GM12875 (cell line): ENCODE measurements at regions not wholly inside any gene's neighbourhood (a gene's known extent, or its start where the extent isn't known, plus 50 kb on each side); places are given as distances from the start of the nearest gene placed in this dataset.
"Not testable (repeated sequence)": the region's sequence is repeated elsewhere in the genome, so short reads cannot be mapped to it uniquely, and the experiment has no call there.

Experiments
- H3K4me3 ChIP-seq: one replicate; pipeline ENCODE4 v1.5.1; 2011; ENCODE audit warnings: low read depth, low read length, control low read depth
- TF ChIP-seq, protein P1 (sequence below): IDR thresholded peaks from 2 replicates; pipeline ENCODE4 v1.5.1; 2011; ENCODE audit warnings: low read depth, mild to moderate bottlenecking, control low read depth, inconsistent platforms, low read length, moderate library complexity, borderline replicate concordance; ENCODE audit not compliant: insufficient read depth

DNA sequence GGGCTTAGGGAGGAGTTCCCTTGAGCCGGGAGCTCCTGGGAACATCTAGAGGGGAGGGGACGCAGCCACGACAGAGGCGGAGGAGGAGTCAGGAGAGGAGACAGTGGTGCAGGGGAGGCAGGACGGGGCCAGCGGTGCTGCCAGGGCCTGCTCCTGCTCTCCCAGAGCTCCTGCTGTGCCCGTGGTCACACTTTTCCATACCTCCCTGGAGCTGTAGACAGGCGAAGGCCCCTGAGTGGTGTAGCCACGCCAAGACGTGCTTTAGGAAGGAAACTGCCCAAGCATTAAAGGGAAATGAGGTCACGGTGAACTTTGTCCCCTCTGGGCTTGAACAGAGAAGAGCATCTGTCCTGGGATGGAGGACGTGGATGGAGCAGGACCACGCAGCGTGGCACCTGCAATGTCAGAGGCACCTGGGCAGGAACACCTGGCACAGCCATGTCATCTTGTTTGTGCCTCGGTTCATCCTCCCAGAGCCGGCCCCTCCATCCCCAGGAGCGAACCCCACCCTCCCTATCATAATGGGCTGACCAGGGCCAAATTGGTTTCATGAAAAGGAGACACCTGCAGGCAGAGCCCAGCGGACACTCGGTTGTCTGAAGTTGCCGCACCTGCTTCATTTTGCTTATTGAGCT, 239.5 kb upstream of the SFSWAP start:
- TF ChIP-seq, protein P1, sequence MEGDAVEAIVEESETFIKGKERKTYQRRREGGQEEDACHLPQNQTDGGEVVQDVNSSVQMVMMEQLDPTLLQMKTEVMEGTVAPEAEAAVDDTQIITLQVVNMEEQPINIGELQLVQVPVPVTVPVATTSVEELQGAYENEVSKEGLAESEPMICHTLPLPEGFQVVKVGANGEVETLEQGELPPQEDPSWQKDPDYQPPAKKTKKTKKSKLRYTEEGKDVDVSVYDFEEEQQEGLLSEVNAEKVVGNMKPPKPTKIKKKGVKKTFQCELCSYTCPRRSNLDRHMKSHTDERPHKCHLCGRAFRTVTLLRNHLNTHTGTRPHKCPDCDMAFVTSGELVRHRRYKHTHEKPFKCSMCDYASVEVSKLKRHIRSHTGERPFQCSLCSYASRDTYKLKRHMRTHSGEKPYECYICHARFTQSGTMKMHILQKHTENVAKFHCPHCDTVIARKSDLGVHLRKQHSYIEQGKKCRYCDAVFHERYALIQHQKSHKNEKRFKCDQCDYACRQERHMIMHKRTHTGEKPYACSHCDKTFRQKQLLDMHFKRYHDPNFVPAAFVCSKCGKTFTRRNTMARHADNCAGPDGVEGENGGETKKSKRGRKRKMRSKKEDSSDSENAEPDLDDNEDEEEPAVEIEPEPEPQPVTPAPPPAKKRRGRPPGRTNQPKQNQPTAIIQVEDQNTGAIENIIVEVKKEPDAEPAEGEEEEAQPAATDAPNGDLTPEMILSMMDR: no peak

DNA sequence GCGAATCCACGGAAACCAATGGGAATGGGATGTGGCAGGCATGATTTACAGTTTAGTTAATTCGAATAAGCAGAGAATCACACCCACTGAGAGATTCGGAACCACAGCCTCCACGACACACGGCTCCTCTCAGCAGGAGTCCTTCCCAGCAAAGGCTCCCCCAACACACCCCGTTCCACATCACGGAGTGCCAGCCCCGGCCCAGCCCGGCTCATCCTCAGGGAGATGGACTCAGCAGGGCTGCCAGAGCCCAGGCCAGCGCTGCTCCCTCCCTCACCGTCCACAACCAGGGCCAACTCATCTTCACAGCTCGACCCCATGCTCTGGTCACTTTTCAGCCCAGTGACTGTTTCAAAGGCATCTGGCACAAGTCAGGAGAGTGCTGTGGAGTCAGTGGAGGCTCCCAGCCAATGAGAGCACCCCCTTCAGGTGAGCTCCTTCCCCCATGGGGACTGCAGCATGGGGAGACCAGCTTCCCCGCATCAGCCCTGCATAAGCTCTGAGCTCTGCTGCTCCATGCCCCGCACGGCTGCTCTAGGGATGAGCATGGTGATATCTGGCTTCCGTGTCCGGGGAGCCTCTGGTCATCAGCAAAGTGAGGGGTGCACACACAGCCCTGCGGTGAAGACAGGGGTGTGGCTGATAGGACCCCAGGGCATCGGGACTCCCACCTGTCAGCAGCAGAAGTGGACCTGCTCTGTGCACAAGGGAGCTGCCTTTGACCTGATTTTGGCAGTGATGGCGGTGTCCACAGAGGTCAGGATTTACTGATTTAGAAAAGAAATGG, 238.8 kb upstream of the SFSWAP start:
- TF ChIP-seq, protein P1: no peak
- H3K4me3 ChIP-seq: no peak overlapping the region

More for the DNA sequence above, 239.5 kb upstream of the SFSWAP start:
- H3K4me3 ChIP-seq: no peak overlapping the region

DNA sequence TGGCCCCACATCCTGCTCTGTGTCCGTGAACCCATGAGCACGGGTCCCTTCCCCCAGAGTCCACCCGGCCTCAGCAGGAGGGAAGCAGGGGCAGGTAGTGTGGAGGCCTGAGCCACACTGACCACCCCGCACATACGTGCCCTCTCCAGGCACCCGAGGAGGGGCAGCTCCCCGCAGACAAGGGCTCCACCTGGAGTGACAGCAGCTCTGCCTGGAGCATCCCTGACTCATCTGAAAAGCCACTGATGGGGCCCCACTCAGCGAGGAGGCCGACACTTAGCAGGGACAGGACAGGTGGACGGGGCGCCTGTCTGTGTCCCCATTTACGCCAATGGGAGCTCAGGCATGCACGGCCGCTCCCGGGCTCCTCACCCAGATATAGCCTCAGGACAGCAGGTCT, 237.6 kb upstream of the SFSWAP start:
- H3K4me3 ChIP-seq: no peak overlapping the region
- TF ChIP-seq, protein P1: no peak

DNA sequence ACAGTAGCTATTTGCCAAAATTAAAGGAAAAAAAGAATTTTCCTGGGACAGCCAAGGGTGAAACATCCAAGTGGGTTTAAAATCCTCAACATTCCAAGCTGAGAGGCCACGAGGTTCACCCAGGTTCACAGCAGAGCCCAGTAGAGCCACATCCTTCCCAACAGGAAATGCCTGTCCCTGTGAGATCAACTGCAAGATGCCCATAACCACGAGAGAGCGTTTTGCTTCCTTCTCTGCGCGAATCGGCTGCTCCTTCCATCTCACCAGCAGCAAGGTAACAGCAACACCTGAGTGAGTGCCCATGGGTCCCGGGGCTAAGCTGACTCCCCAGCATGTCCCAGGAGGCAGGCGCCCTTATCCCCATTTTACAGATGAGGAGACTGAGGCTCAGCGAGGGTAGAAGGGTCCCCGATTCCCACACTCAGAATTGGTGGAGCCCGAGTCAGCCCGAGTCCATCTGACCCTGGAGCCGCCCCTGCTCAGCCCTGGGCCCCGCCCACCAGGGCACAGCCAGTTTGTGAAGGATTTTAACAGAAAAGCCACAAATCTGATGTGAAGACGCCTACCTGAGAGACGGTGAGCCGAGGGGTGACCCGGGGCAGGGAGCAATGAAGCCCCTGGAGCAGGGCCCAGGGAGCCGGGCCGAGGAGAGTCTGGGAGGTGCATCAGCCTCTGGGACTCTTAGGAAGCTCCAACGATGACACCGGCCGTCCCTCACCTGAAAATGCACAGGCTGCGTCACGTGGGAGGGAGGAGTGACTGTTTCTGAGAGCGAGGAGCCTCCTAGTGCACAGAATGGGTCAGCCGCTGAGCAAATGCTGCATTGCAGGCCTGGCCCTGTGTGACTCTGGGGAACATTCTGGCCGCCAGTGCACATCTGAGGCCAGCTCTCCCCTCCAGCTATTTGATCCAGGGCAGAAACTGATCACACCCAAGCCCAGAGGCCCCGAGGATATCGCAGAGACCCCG, 236.9 kb upstream of the SFSWAP start:
- TF ChIP-seq, protein P1: no peak
- H3K4me3 ChIP-seq: no peak overlapping the region

DNA sequence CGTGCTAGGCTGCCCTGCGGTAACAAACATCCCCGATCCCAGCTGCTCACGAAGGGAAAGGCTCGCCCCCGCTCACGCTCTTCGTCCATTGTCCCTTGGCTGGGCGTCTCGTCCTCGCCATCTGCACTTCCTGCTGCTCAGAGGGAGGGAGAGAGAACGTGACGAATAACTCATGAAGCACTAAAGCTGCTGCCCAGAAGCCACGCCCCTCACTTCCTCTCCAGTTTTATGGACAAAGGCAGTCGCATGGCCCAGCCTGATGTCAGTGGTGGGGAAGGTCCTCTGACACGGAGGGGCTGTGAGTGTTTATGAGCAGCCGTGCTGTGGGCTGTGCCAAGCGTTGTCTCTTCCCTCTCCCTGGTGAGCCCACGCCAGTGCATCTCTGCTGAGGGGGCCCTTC, 235.9 kb upstream of the SFSWAP start:
- H3K4me3 ChIP-seq: not testable (repeated sequence)

DNA sequence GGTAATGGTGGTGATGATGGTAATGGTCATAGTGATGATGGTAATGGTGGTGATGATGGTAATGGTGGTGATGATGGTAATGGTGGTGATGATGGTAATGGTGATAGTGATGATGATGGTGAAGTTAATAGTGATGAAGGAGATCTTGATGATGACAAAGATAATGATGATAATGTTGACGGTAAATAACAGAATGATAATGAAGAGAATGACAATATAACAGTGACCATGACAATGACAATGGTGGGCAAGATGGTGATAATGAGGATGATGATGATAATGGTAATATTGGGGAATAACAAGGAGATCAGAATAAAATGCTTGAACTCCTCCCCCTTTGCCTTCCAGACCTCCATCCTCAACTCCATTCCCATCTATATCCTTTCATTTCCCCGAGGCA, 233.3 kb upstream of the SFSWAP start:
- no peak overlapping the region for H3K4me3 ChIP-seq
- TF ChIP-seq, protein P1: no peak

DNA sequence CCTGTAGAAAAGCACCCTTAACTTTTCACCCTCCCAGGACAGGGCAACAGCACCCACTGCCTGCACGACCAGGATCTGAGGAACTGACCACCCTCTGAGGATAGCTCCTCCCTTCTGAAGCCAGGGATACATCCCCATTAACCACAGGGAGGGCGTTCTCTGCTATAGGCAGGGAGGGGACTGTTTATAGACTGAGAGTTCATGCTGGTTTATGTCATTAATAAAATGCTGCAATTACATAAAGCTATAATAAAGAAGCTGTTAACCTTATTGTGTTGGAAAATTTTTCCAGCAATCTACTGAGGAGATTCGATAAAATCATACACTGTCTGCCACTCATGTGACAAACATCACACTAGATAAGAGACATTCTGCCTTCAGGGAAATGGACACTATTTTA, 232.4 kb upstream of the SFSWAP start:
- TF ChIP-seq, protein P1: no peak
- no peak overlapping the region for H3K4me3 ChIP-seq
